H4 (cell line): ENCODE measurements at regions not wholly inside any gene's neighbourhood (a gene's known extent, or its start where the extent isn't known, plus 50 kb on each side); places are given as distances from the start of the nearest gene placed in this dataset.
"Not testable (repeated sequence)": the region's sequence is repeated elsewhere in the genome, so short reads cannot be mapped to it uniquely, and the experiment has no call there.

Source experiments
- DNase-seq: peaks from one replicate; pipeline ENCODE4 v3.0.0-alpha.2; 2015; ENCODE audit warnings: low spot score

DNA sequence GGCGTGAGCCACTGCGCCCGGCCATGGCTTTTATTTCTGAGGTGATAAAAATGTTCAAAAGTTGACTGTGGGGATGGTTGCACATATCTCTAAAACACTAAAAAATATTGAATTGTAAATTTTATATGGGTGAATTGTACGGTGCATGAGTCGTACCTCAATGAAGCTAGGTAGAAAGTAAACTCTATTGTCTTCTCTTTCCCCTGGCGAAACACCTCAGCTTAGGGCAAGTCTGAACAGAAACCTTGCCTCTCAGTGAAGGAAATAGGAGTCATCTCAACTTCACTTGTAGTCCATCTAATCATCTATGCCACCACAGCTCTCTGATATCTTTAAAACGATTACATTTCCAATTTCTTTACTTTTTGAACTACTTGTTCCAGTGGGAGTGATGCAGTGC lies 309.6 kb downstream of the SPATA31A1 start:
- not testable (repeated sequence) for DNase-seq

DNA sequence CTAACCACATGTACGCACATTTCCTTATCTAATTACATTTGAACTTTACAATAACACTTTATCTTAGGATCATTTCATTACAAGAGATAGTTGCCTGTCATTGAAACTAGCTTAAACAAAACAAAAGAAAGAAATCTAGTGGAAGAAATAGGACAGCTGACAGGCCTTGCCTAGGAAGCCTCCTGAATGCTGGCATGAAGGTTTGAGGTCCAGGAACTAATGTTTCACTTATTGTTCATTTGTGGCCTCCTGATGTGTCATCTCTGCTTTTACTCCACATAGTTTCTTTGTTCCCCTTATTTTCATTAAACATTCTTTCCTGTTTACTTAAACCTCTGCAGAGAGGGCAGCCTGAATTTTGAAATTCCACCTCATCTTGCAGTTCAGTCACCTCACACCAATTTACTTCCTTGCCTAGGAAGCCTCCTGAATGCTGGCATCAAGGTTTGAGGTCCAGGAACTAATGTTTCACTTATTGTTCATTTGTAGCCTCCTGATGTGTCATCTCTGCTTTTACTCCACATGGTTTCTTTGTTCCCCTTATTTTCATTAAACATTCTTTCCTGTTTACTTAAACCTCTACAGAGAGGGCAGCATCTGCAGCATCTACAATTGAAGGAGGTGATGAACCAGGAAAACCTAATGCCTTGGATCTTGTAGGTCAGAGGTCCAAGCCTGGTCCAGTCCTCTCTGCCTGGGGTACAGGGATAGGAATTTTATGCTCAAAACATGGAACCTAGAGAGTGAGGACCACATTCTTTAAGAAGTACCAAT lies 319.2 kb downstream of the SPATA31A1 start:
- DNase-seq = not testable (repeated sequence)

- DNase-seq = not testable (repeated sequence)
Observed at GRCh38 chr9:39675211-39675553, 319.7 kb downstream of the SPATA31A1 start.

GRCh38 chr9:39678534-39679263 lies 323.2 kb downstream of the SPATA31A1 start:
- DNase-seq = not testable (repeated sequence)

DNA sequence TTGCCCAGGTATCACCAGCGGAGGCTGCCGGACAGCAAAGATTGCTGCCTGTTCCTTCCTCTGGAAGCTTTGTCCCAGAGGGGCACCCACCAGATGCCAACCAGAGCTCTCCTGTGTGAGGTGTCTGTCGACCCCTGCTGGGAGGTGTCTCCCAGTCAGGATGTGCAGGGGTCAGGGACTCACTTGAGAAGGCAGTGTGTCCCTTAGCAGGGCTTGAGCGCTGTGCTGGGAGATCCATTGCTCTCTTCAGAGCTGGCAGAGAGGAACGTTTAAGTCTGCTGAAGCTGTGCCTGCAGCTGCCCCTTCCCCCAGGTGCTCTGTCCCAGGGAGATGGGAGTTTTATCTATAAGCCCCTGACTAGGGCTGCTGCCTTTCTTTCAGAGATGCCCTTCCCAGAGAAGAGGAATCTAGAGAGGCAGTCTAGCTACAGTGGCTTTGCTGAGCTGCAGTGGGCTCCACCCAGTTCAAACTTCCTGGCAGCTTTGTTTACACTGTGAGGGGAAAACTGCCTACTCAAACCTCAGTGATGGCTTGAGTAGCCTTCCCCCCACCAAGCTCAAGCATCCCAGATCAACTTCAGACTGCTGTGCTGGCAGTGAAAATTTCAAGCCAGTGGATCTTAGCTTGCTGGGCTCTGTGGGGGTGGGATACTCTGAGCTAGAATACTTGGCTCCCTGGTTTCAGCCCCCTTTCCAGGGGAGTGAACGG lies 325.4 kb downstream of the SPATA31A1 start:
- not testable (repeated sequence) for DNase-seq

- not testable (repeated sequence) for DNase-seq
Observed at GRCh38 chr9:39728862-39729261, 373.4 kb downstream of the SPATA31A1 start.

DNA sequence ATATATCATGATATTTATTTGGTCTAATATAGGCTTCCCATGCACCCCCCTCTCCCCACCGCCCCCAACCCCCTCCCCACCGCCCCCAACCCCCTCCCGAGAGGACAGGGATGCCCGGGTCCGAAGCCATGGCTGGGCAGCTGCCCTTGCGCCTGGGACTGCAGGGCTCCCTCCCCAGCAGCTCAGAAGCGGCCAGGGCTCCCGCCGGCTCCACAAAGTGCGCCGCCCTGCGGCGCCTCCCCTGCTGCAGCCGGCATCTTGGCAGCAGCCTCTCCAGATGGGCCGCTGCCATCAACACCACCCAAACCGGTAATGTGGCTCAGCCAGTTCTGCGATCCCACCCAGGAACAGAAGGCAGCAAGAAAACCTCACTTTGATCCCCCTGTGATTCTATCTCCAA lies 389.4 kb downstream of the SPATA31A1 start:
- DNase-seq = not testable (repeated sequence)

DNA sequence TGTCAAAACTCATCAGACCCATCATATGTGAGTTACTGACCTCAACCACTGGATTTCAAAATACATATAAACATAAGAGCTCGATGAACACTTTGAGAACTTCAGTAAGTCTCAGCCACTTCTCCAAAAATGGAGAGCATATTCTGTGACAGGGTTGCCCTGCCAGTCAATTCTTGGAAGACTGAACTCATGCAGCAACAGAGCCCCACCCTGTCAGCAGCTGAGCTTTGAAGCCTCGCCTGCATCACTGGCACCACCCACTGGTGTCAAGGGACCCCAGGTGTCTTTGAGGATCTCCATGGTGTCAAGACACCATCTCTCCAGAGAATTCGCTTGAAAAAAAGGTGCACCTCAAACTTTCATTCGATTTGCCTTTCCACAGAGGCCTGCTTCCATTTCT lies 420.1 kb downstream of the SPATA31A1 start:
- DNase-seq = not testable (repeated sequence)

- not testable (repeated sequence) for DNase-seq
Observed at GRCh38 chr9:39791356-39791755, 435.9 kb downstream of the SPATA31A1 start.

GRCh38 chr9:39797935-39798334 lies 442.5 kb downstream of the SPATA31A1 start:
- not testable (repeated sequence) for DNase-seq

DNA sequence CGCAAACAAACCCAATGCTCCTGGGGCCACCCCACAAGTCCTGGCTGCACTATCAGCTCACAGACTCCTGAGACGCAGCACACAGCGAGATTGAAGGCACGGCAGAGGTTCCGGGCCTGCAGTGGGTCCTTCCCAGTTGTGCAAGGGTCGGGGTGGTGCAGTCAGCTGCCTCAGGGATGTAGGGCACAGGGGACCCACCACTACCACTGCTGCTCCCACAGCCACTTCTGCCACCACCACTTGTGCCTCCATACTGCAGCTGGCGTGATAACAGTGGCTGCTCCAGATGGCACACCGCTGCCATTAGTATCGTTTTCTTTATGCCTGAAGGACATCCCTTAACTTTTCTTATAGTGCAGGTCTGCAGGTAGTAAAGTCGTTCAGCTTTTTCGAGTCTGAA lies 443.8 kb downstream of the SPATA31A1 start:
- DNase-seq = not testable (repeated sequence)

GRCh38 chr9:39802561-39802960 lies 447.1 kb downstream of the SPATA31A1 start:
- not testable (repeated sequence) for DNase-seq

- DNase-seq = peak; percentile 51
Observed at GRCh38 chr9:39809401-39810226, 454.1 kb downstream of the SPATA31A1 start.

DNA sequence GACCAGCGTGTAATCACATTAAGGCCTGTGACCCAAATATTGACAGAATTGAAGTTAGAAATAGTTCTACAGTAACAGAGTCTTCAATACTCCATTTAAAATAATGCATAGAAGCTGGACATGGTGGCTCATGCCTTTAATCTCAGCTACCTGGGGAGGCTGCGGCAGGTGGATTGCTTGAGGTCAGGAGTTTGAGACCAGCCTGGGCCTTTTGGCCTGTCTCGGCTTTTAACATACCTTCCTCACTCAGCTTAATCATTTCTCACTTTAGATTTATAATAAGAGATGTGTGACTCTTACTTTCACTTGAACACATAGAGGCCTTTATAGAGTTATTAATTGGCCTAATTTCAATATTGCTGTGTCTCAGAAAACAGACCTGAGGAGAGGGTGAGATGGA lies 454.9 kb downstream of the SPATA31A1 start:
- not testable (repeated sequence) for DNase-seq

GRCh38 chr9:39811615-39812014 lies 456.1 kb downstream of the SPATA31A1 start:
- not testable (repeated sequence) for DNase-seq

- DNase-seq = not testable (repeated sequence)
Observed at GRCh38 chr9:39828457-39828856, 473.0 kb downstream of the SPATA31A1 start.
